GM18502 (cell line): ENCODE measurements at regions not wholly inside any gene's neighbourhood (a gene's known extent, or its start where the extent isn't known, plus 50 kb on each side); places are given as distances from the start of the nearest gene placed in this dataset.
"Not testable (repeated sequence)": the region's sequence is repeated elsewhere in the genome, so short reads cannot be mapped to it uniquely, and the experiment has no call there.

ENCODE experiments used
- ATAC-seq: cut with Tn5 transposase; IDR thresholded peaks from one replicate; pipeline ENCODE4 v1.9.1; 2021; ENCODE audit warnings: mild to moderate bottlenecking; ENCODE audit not compliant: unreplicated experiment, poor library complexity

GRCh38 chr10:44558521-44558920 is 173.6 kb upstream of the CXCL12 start:
- ATAC-seq: no peak

GRCh38 chr10:44564361-44564760 is 179.5 kb upstream of the CXCL12 start:
- ATAC-seq: no peak

DNA sequence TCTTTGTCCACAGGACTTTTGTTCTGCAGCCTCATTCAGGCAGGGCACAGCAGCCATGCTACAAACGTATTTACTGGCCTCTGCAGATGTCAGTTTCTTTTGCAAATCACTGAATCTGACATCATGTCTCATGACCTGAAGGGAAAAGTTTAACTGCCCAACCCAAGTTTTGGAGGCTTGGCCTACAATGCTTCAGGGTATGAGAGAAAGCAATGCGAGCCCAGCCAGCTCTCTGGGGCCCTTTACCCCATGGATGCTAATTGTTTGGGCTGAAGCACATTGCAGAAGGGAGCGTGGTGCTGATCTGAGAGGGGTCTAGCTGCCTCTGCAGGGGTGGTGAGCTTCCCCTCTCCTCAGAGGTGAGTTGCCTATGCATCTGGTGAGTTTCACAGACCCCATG is 179.9 kb upstream of the CXCL12 start:
- ATAC-seq: no peak

DNA sequence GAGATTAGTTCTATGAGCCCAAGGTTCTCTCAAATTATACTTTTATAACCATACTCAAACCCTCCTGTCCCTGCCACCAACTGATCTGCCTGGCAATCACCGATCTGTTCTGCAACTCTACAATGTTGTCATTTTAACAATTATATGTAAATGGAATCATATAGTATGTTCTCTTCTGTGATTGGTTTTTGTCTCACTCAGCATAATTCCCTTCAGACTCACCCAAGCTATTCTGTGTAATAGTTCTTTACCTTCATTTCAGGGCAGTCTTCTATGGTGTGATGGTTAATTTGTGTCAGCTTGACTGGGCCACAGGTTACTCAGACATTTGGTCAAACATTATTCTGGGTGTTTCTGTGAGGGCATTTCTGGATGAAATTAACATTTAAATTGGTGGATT is 181.9 kb upstream of the CXCL12 start:
- ATAC-seq: no peak

DNA sequence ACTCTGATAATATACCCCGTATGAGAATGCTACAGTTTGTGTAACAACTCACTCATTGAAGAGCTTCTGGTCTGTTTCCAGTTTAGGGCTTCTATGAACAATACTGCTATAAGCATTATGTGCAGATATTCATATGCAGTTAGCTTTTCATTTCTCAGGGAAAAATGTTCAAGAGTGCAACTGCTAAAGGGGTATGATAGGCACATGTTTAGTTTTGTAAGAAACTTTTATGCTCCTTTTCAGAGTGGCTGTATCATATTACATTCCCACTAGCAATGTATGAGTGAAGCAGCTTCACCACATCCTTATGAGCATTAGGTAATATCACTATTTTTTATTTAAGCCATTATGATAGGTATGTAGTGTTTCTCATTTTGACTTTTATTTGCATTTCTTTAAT is 182.6 kb upstream of the CXCL12 start:
- ATAC-seq: no peak

GRCh38 chr10:44569193-44570091 is 184.5 kb upstream of the CXCL12 start:
- ATAC-seq: no peak

DNA sequence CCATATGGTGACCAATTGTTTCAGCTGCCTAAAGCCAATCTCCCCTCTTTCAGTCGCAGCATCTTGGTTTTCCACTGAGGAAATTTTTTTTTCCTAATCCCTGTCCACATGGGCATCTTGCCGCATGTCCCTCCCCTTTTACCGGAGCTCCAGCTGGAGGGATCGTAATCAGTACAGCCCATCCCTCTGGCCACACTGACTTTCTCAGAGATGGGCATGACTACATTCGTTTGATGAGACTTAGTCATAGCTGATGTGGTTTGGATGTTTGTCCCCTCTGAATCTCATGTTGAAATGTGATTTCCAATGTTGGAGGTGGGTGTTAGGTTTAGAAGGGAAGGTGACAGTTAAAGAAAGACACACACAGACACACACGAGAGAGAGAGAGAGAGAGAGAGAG is 186.8 kb upstream of the CXCL12 start:
- ATAC-seq: no peak

DNA sequence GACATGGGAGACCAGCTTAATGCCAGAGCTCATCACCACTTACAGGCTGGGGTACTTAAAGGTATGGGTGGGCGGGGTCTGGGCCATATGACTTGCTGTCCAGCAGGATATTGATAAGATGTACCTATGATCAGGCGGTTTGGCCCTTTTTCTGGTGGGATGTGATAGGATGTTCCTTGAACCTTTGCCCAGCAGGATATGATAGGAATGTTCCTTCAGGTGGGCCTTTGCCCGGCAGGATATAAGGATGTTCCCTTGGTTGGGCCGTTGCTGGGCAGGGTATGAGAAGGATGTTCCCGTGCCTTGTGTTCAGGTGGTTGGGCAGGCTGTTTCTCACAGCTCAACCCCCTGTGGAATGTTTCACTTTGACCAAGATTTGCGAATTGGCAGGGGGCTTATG is 187.2 kb upstream of the CXCL12 start:
- ATAC-seq: no peak

DNA sequence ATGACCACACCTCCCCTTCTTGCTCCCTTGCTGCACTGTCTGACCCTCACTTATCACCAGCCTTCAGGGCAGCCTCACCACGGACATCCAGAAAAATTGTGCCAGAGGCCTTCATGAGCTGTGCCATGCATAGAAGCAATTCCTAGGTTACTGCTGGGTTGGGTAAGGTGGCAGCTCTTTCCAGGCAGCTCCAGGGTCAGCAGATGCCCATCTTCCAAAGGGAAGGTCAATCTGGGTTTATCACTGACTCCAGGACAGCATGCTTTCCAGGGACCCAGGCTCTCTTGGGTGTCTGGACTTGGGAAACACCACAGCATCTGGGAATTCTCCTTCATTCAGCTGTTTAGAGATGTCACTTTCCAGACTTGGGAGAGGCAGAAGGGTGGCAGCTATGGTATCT is 188.9 kb upstream of the CXCL12 start:
- ATAC-seq: no peak

- no peak for ATAC-seq
Measured at GRCh38 chr10:44574596-44575480, 189.9 kb upstream of the CXCL12 start.

- no peak for ATAC-seq
Measured at GRCh38 chr10:44575601-44576380, 190.9 kb upstream of the CXCL12 start.

GRCh38 chr10:44576702-44577191 is 191.8 kb upstream of the CXCL12 start:
- no peak for ATAC-seq

- no peak for ATAC-seq
Measured at GRCh38 chr10:44577533-44577932, 192.6 kb upstream of the CXCL12 start.

GRCh38 chr10:44578271-44578670 is 193.4 kb upstream of the CXCL12 start:
- no peak for ATAC-seq

DNA sequence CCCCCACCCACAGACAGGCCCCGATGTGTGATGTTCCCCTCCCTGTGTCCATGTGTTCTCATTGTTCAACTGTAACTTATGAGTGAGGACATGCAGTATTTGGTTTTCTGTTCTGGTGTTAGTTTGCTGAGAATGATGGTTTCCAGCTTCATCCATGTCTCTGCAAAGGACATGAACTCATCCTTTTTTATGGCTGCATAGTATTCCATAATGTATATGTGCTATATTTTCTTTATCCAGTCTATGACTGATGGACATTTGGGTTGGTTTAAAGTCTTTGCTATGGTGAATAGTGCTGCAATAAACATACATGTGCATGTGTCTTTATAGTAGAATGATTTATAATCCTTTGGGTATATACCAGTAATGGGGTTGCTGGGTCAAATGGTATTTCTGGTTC is 194.1 kb upstream of the CXCL12 start:
- not testable (repeated sequence) for ATAC-seq

- no peak for ATAC-seq
Measured at GRCh38 chr10:44581996-44582395, 197.1 kb upstream of the CXCL12 start.

GRCh38 chr10:44587488-44588318 is 202.8 kb upstream of the CXCL12 start:
- no peak for ATAC-seq

- ATAC-seq: no peak
Measured at GRCh38 chr10:44589181-44589943, 204.5 kb upstream of the CXCL12 start.

- ATAC-seq: no peak
Measured at GRCh38 chr10:44589944-44590449, 205.1 kb upstream of the CXCL12 start.
